Left kidney (tissue), 1 donor: ENCODE measurements at regions not wholly inside any gene's neighbourhood (a gene's known extent, or its start where the extent isn't known, plus 50 kb on each side); places are given as distances from the start of the nearest gene placed in this dataset.
"Not testable (repeated sequence)": the region's sequence is repeated elsewhere in the genome, so short reads cannot be mapped to it uniquely, and the experiment has no call there.

Experiments used
- DNase-seq: peaks from one replicate; pipeline ENCODE4 v3.0.0-alpha.2; 2013

GRCh38 chr5:115435778-115436712 is 108.5 kb downstream of the FEM1C start:
- DNase-seq: no peak

GRCh38 chr5:115435065-115435777 is 109.4 kb downstream of the FEM1C start:
- DNase-seq: no peak

GRCh38 chr5:115433918-115434317 is 110.7 kb downstream of the FEM1C start:
- no peak for DNase-seq

- peak; percentile 39 for DNase-seq
Observed at GRCh38 chr5:115432691-115433090, 111.9 kb downstream of the FEM1C start.

- no peak for DNase-seq
Observed at GRCh38 chr5:115431116-115431515, 113.5 kb downstream of the FEM1C start.

- no peak for DNase-seq
Observed at GRCh38 chr5:115430374-115430773, 114.2 kb downstream of the FEM1C start.

- no peak for DNase-seq
Observed at GRCh38 chr5:115429345-115429940, 115.1 kb downstream of the FEM1C start.

GRCh38 chr5:115428676-115429075 is 115.9 kb downstream of the FEM1C start:
- no peak for DNase-seq

GRCh38 chr5:115428248-115428647 is 116.3 kb downstream of the FEM1C start:
- DNase-seq: no peak

- DNase-seq: no peak
Observed at GRCh38 chr5:115424446-115424845, 120.1 kb downstream of the FEM1C start.

- no peak for DNase-seq
Observed at GRCh38 chr5:115424030-115424429, 120.5 kb downstream of the FEM1C start.

GRCh38 chr5:115423541-115423940 is 121.0 kb downstream of the FEM1C start:
- DNase-seq: no peak

- no peak for DNase-seq
Observed at GRCh38 chr5:115423051-115423450, 121.5 kb downstream of the FEM1C start.

GRCh38 chr5:115420812-115421211 is 123.8 kb downstream of the FEM1C start:
- DNase-seq: not testable (repeated sequence)

GRCh38 chr5:115419846-115420585 is 123.6 kb upstream of the CCDC112 start:
- DNase-seq: no peak

- DNase-seq: no peak
Observed at GRCh38 chr5:115418788-115419187, 122.3 kb upstream of the CCDC112 start.

GRCh38 chr5:115417076-115417475 is 120.6 kb upstream of the CCDC112 start:
- no peak for DNase-seq

- no peak for DNase-seq
Observed at GRCh38 chr5:115415143-115415491, 118.7 kb upstream of the CCDC112 start.

- no peak for DNase-seq
Observed at GRCh38 chr5:115414406-115415142, 118.1 kb upstream of the CCDC112 start.

- no peak for DNase-seq
Observed at GRCh38 chr5:115413651-115414050, 117.2 kb upstream of the CCDC112 start.

- no peak for DNase-seq
Observed at GRCh38 chr5:115409094-115409493, 112.6 kb upstream of the CCDC112 start.
